ENCODE measurements at regions not wholly inside any gene's neighbourhood (a gene's known extent, or its start where the extent isn't known, plus 50 kb on each side); places are given as distances from the start of the nearest gene placed in this dataset.

- TF ChIP-seq CTCF (IDR thresholded peaks at IDR 0.05) (no peak), POLR2A (IDR thresholded peaks at IDR 0.05) (no peak)
These were observed 192.4 kb upstream of the AGAP1 start for GRCh38 chr2:235301202-235302076.
